Gastrocnemius medialis (tissue), 4 donors: ENCODE measurements at regions not wholly inside any gene's neighbourhood (a gene's known extent, or its start where the extent isn't known, plus 50 kb on each side); places are given as distances from the start of the nearest gene placed in this dataset.

Experiments
- CTCF ChIP-seq, 5 experiments: fragments of 450-650 bp in 3 of 5; fragments of 200-600 bp in 2 of 5; sonication (generic) in 2 of 5; IDR thresholded peaks in 4 of 5; conservative IDR thresholded peaks in 1 of 5; 1 replicate in 4 of 5; 2 replicates in 1 of 5; pipeline ENCODE4 v1.5.1; 2016 to 2019; ENCODE audit warnings: antibody characterized with exemption in 5 of 5, mild to moderate bottlenecking in 3 of 5, moderate library complexity in 3 of 5
- POLR2A ChIP-seq, 2 donors: fragments of 450-650 bp; IDR thresholded peaks; one replicate each; pipeline ENCODE4 v1.6.1; 2017; ENCODE audit warnings: antibody characterized with exemption in 2 of 2, mild to moderate bottlenecking in 2 of 2, moderate library complexity in 2 of 2

GRCh38 chr6:170229851-170230519 is 60.9 kb downstream of the DLL1 start:
- TF ChIP-seq POLR2A (IDR thresholded peaks at IDR 0.05) (no peak), CTCF (IDR thresholded peaks at IDR 0.05 in 4 of 5, conservative IDR thresholded peaks at IDR 0.05 in 1 of 5) (no peak)
